OCI-LY3 (cell line): ENCODE measurements at regions not wholly inside any gene's neighbourhood (a gene's known extent, or its start where the extent isn't known, plus 50 kb on each side); places are given as distances from the start of the nearest gene placed in this dataset.

ENCODE experiments used
- H2AFZ ChIP-seq: fragments of 200-600, 300-600 bp; shearing (Covaris generic); 2 replicates; pipeline ENCODE4 v1.6.0; 2014; ENCODE audit warnings: antibody characterized with exemption, low read depth, low read length
- H3K27ac ChIP-seq: fragments of 200-600, 300-600 bp; sonication (generic); 2 replicates; pipeline ENCODE4 v1.5.1; 2014; ENCODE audit warnings: mild to moderate bottlenecking, low read length, moderate library complexity, mixed read lengths
- H3K27me3 ChIP-seq: fragments of 200-600, 300-600 bp; sonication (generic); 2 replicates; pipeline ENCODE4 v1.6.1; 2014; ENCODE audit warnings: low read depth, low read length, mixed read lengths
- H3K36me3 ChIP-seq: fragments of 200-600, 300-600 bp; sonication (generic); replicated peaks from 2 replicates; pipeline ENCODE3; 2014; ENCODE audit warnings: low read depth, low read length, mixed read lengths
- H3K4me1 ChIP-seq: fragments of 300-600, 200-600 bp; sonication (generic); 2 replicates; pipeline ENCODE4 v1.6.1; 2014; ENCODE audit warnings: low read length, mixed read lengths
- H3K4me2 ChIP-seq: fragments of 200-600, 300-600 bp; sonication (generic); 2 replicates; pipeline ENCODE4 v1.6.1; 2014; ENCODE audit warnings: low read length, mixed read lengths
- H3K4me3 ChIP-seq: fragments of 300-600, 200-600 bp; sonication (generic); 2 replicates; pipeline ENCODE4 v1.5.1; 2014; ENCODE audit warnings: antibody characterized with exemption, mild to moderate bottlenecking, low read length, moderate library complexity
- H3K79me2 ChIP-seq: fragments of 300-600, 200-600 bp; shearing (Covaris generic); 2 replicates; pipeline ENCODE4 v1.6.1; 2014; ENCODE audit warnings: mild to moderate bottlenecking, low read length, mixed read lengths
- H3K9ac ChIP-seq: fragments of 300-600, 200-600 bp; shearing (Covaris generic); 2 replicates; pipeline ENCODE4 v1.6.0; 2014; ENCODE audit warnings: mild to moderate bottlenecking, low read length, moderate library complexity
- H3K9me3 ChIP-seq: fragments of 200-600, 300-600 bp; shearing (Covaris generic); 2 replicates; pipeline ENCODE4 v1.6.1; 2014; ENCODE audit warnings: low read length, mixed read lengths; ENCODE audit not compliant: insufficient read depth
- H4K20me1 ChIP-seq: fragments of 200-600, 300-600 bp; sonication (generic); 2 replicates; pipeline ENCODE4 v1.6.1; 2016; ENCODE audit warnings: low read length, mixed read lengths; ENCODE audit not compliant: insufficient read depth
- CTCF ChIP-seq: fragments of 200-600, 300-600 bp; sonication (generic); IDR thresholded peaks from 2 replicates; pipeline ENCODE4 v1.5.1; 2014; ENCODE audit warnings: antibody characterized with exemption, low read length, low read depth
- EZH2phosphoT487 ChIP-seq: fragments of 200-600 bp; shearing (Covaris generic); IDR thresholded peaks from 2 replicates; pipeline ENCODE4 v1.6.1; 2018; ENCODE audit warnings: antibody characterized with exemption, mixed run types, low read depth

- 0 out of 2 replicates have a peak, but pooled peaks cover 3% of the 10 kb centered on the region for H3K9me3 ChIP-seq
- H4K20me1 ChIP-seq = no peaks in the 10 kb centered on the region
- no peak overlapping the region for H3K4me3 ChIP-seq
- no peak overlapping the region for H3K4me2 ChIP-seq
- H3K27me3 ChIP-seq = no peaks in the 10 kb centered on the region
- no peaks in the 10 kb centered on the region for H3K4me1 ChIP-seq
- H3K9ac ChIP-seq = no peak overlapping the region
- no peak overlapping the region for H2AFZ ChIP-seq
- TF ChIP-seq EZH2phosphoT487 = no peak
- TF ChIP-seq CTCF = no peak
- H3K27ac ChIP-seq = no peak overlapping the region
- H3K79me2 ChIP-seq = no peaks in the 10 kb centered on the region
- no peaks in the 10 kb centered on the region for H3K36me3 ChIP-seq
These were observed 479.2 kb downstream of the LIG4 start for GRCh38 chr13:107736170-107736569.

- Histone ChIP-seq H3K4me1 (no peaks in the 10 kb centered on the region), H3K9ac (no peak overlapping the region), H4K20me1 (no peaks in the 10 kb centered on the region), H2AFZ (no peak overlapping the region), H3K4me2 (no peak overlapping the region), H3K36me3 (no peaks in the 10 kb centered on the region), H3K79me2 (no peaks in the 10 kb centered on the region), H3K4me3 (no peak overlapping the region), H3K27me3 (no peaks in the 10 kb centered on the region), H3K27ac (no peak overlapping the region), H3K9me3 (0 out of 2 replicates have a peak, but pooled peaks cover 3% of the 10 kb centered on the region)
- TF ChIP-seq CTCF (no peak), EZH2phosphoT487 (no peak)
These were observed 480.3 kb downstream of the LIG4 start for GRCh38 chr13:107734891-107735625.

GRCh38 chr13:107733276-107733675 is 482.1 kb downstream of the LIG4 start:
- H3K36me3 ChIP-seq = no peaks in the 10 kb centered on the region
- H3K4me3 ChIP-seq = no peak overlapping the region
- TF ChIP-seq CTCF = no peak
- TF ChIP-seq EZH2phosphoT487 = no peak
- H3K4me2 ChIP-seq = 0 out of 2 replicates have a peak overlapping the region, but pooled peaks have one; percentile 22
- H2AFZ ChIP-seq = no peak overlapping the region
- 0 out of 2 replicates have a peak, but pooled peaks cover 3% of the 10 kb centered on the region for H3K9me3 ChIP-seq
- no peaks in the 10 kb centered on the region for H3K4me1 ChIP-seq
- no peak overlapping the region for H3K9ac ChIP-seq
- H3K79me2 ChIP-seq = no peaks in the 10 kb centered on the region
- H3K27ac ChIP-seq = no peak overlapping the region
- no peaks in the 10 kb centered on the region for H3K27me3 ChIP-seq
- H4K20me1 ChIP-seq = no peaks in the 10 kb centered on the region

- no peak overlapping the region for H3K4me2 ChIP-seq
- TF ChIP-seq CTCF (no peak), EZH2phosphoT487 (no peak)
- 0 out of 2 replicates have a peak, but pooled peaks cover 3% of the 10 kb centered on the region for H3K9me3 ChIP-seq
- H4K20me1 ChIP-seq = no peaks in the 10 kb centered on the region
- no peak overlapping the region for H3K4me3 ChIP-seq
- H3K36me3 ChIP-seq = no peaks in the 10 kb centered on the region
- H3K4me1 ChIP-seq = no peaks in the 10 kb centered on the region
- no peak overlapping the region for H3K27ac ChIP-seq
- no peak overlapping the region for H2AFZ ChIP-seq
- no peak overlapping the region for H3K9ac ChIP-seq
- no peaks in the 10 kb centered on the region for H3K79me2 ChIP-seq
- H3K27me3 ChIP-seq = no peaks in the 10 kb centered on the region
These were observed 484.5 kb downstream of the LIG4 start for GRCh38 chr13:107730813-107731212.
